Hepatocyte (in vitro differentiated cells): ENCODE measurements at regions not wholly inside any gene's neighbourhood (a gene's known extent, or its start where the extent isn't known, plus 50 kb on each side); places are given as distances from the start of the nearest gene placed in this dataset.

Experiments
- DNase-seq: peaks from one replicate; pipeline ENCODE4 v3.0.0-alpha.2; 2016; ENCODE audit warnings: low spot score
- H2AFZ ChIP-seq: fragments of 200-600 bp; sonication (generic); 2 replicates; pipeline ENCODE4 v1.6.0; 2016; ENCODE audit warnings: antibody characterized with exemption, mild to moderate bottlenecking
- H3K27ac ChIP-seq: fragments of 200-600 bp; sonication (generic); 2 replicates; pipeline ENCODE4 v1.5.1; 2016; ENCODE audit warnings: mild to moderate bottlenecking
- H3K27me3 ChIP-seq: fragments of 200-600 bp; sonication (generic); 2 replicates; pipeline ENCODE4 v1.6.1; 2016
- H3K36me3 ChIP-seq: fragments of 200-600 bp; sonication (generic); replicated peaks from 2 replicates; pipeline ENCODE4 v1.5.1; 2016; ENCODE audit warnings: low read depth; ENCODE audit not compliant: insufficient read depth
- H3K4me1 ChIP-seq: fragments of 200-600 bp; sonication (generic); 2 replicates; pipeline ENCODE4 v1.5.1; 2016; ENCODE audit warnings: mild to moderate bottlenecking, moderate library complexity; ENCODE audit not compliant: insufficient read depth
- H3K4me2 ChIP-seq: fragments of 200-600 bp; sonication (generic); 2 replicates; pipeline ENCODE4 v1.6.0; 2016
- H3K4me3 ChIP-seq: fragments of 200-600 bp; sonication (generic); 2 replicates; pipeline ENCODE4 v1.5.1; 2016; ENCODE audit warnings: mild to moderate bottlenecking
- H3K79me2 ChIP-seq: fragments of 200-600 bp; sonication (generic); 2 replicates; pipeline ENCODE4 v1.6.0; 2017; ENCODE audit warnings: mild to moderate bottlenecking
- H3K9me2 ChIP-seq: fragments of 200-600 bp; sonication (generic); replicated peaks from 2 replicates; pipeline ENCODE4 v1.6.0; 2017; ENCODE audit warnings: mild to moderate bottlenecking; ENCODE audit not compliant: insufficient read depth
- H3K9me3 ChIP-seq: fragments of 200-600 bp; sonication (generic); 2 replicates; pipeline ENCODE4 v1.5.1; 2016; ENCODE audit warnings: low read depth, mild to moderate bottlenecking
- H4K20me1 ChIP-seq: fragments of 200-600 bp; sonication (generic); 2 replicates; pipeline ENCODE4 v1.6.0; 2016; ENCODE audit warnings: mild to moderate bottlenecking; ENCODE audit not compliant: insufficient read depth, poor library complexity, severe bottlenecking
- EZH2 ChIP-seq: fragments of 200-600 bp; sonication (generic); IDR thresholded peaks from 2 replicates; pipeline ENCODE4 v1.6.1; 2016; ENCODE audit warnings: antibody characterized with exemption, mild to moderate bottlenecking, borderline replicate concordance
- EZH2phosphoT487 ChIP-seq: fragments of 200-600 bp; sonication (generic); IDR thresholded peaks from one replicate; pipeline ENCODE4 v1.6.1; 2018; ENCODE audit warnings: antibody characterized with exemption, mild to moderate bottlenecking, low read depth, moderate library complexity; ENCODE audit not compliant: unreplicated experiment, severe bottlenecking
- WGBS: methylation state at CpG from one replicate; pipeline ENCODE4 v1.1.6; 2016; ENCODE audit warnings: low lambda C conversion rate; ENCODE audit errors: missing lambda C conversion rate; 5-methylcytosine and 5-hydroxymethylcytosine counted together
- TF ChIP-seq, protein P1 (sequence below): fragments of 200-600 bp; sonication (generic); IDR thresholded peaks from 2 replicates; pipeline ENCODE4 v1.5.1; 2016; ENCODE audit warnings: antibody characterized with exemption, mild to moderate bottlenecking; ENCODE audit not compliant: poor library complexity

DNA sequence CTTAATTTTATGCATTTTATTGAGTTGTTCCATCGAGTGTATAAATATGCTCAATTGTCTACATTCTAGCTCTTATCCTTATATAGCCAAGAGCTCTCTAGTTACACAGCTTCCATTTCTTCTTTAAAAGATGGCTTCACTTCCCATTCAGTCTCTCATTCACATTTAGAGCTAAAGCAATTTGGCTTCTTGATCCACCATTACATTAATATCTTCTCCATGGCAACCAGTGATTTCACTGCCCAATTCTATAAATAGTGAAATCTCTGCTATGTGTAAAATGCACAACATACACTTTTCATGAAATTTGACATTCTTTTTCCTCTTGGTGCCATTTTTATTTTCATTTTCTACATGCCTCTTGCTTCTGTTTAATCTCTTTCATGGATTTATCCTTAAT lies 696.9 kb upstream of the ATXN8OS start:
- Histone ChIP-seq H3K79me2 (no peaks in the 10 kb centered on the region), H3K36me3 (no peaks in the 10 kb centered on the region), H3K9me3 (no peaks in the 10 kb centered on the region), H3K9me2 (no peaks in the 10 kb centered on the region), H3K27ac (no peak overlapping the region), H3K4me2 (no peak overlapping the region), H4K20me1 (no peaks in the 10 kb centered on the region), H2AFZ (no peak overlapping the region), H3K4me3 (no peak overlapping the region), H3K4me1 (no peaks in the 10 kb centered on the region), H3K27me3 (no peaks in the 10 kb centered on the region)
- DNase-seq, result no peak
- TF ChIP-seq EZH2, result no peak
- no peak for TF ChIP-seq EZH2phosphoT487
- TF ChIP-seq, protein P1, sequence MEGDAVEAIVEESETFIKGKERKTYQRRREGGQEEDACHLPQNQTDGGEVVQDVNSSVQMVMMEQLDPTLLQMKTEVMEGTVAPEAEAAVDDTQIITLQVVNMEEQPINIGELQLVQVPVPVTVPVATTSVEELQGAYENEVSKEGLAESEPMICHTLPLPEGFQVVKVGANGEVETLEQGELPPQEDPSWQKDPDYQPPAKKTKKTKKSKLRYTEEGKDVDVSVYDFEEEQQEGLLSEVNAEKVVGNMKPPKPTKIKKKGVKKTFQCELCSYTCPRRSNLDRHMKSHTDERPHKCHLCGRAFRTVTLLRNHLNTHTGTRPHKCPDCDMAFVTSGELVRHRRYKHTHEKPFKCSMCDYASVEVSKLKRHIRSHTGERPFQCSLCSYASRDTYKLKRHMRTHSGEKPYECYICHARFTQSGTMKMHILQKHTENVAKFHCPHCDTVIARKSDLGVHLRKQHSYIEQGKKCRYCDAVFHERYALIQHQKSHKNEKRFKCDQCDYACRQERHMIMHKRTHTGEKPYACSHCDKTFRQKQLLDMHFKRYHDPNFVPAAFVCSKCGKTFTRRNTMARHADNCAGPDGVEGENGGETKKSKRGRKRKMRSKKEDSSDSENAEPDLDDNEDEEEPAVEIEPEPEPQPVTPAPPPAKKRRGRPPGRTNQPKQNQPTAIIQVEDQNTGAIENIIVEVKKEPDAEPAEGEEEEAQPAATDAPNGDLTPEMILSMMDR, result no peak
- WGBS, result 91% methylated on average over 1 of the region's 1 CpG

DNA sequence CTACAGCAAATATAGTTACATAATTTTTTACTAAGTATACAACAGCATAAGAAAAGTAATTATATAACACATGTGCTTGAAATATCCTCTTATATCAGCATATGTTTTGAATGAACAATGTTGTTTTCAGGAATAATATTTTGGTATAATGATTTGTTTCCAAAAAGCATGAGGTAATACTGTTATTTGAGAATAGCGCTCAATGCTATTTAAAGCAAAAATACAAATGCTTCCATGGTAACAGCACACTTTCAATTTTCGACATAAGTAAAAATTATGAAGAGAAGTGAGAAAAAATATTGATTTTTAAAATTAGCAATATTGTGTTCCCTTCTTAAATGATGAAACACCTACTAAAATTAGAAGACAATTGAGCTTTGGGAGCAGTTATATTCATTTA lies 715.9 kb upstream of the ATXN8OS start:
- no peaks in the 10 kb centered on the region for H3K9me3 ChIP-seq
- H3K79me2 ChIP-seq, result no peaks in the 10 kb centered on the region
- no peaks in the 10 kb centered on the region for H3K36me3 ChIP-seq
- H3K4me3 ChIP-seq, result no peak overlapping the region
- DNase-seq, result no peak
- no peak overlapping the region for H3K4me2 ChIP-seq
- no peak overlapping the region for H3K27ac ChIP-seq
- no peak overlapping the region for H2AFZ ChIP-seq
- 92% methylated on average over 2 of the region's 2 CpGs for WGBS
- no peaks in the 10 kb centered on the region for H4K20me1 ChIP-seq
- H3K4me1 ChIP-seq, result no peaks in the 10 kb centered on the region
- no peaks in the 10 kb centered on the region for H3K9me2 ChIP-seq
- TF ChIP-seq, protein P1, result no peak
- TF ChIP-seq EZH2, result no peak
- no peaks in the 10 kb centered on the region for H3K27me3 ChIP-seq

DNA sequence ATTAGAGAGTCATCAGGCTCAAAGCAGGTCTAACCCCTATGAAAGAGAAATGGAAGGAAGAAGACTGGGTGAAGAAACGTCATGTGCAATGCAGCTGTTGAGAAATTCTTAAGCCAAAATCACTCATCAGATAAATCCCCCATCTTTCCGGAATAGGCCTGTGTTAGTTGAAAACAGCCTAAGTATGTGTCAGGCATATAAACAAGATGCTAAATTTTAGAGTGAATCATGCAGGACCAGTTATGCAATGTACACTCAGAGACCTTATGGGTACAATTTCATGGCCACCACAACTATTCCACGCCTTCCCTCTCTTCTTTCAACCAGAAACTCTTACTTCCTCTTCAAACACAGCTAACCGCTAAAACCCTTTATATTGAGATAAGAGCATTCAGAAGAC lies 717.7 kb upstream of the ATXN8OS start:
- Histone ChIP-seq H3K9me3 (no peaks in the 10 kb centered on the region), H4K20me1 (no peaks in the 10 kb centered on the region), H3K4me1 (no peaks in the 10 kb centered on the region), H3K27ac (peak overlapping the region; percentile 35), H3K79me2 (no peaks in the 10 kb centered on the region), H2AFZ (no peak overlapping the region), H3K9me2 (no peaks in the 10 kb centered on the region), H3K4me3 (no peak overlapping the region), H3K36me3 (no peaks in the 10 kb centered on the region), H3K27me3 (no peaks in the 10 kb centered on the region), H3K4me2 (no peak overlapping the region)
- TF ChIP-seq, protein P1, result no peak
- peak; percentile 6 for DNase-seq
- WGBS, result 63% methylated on average over 4 of the region's 4 CpGs

DNA sequence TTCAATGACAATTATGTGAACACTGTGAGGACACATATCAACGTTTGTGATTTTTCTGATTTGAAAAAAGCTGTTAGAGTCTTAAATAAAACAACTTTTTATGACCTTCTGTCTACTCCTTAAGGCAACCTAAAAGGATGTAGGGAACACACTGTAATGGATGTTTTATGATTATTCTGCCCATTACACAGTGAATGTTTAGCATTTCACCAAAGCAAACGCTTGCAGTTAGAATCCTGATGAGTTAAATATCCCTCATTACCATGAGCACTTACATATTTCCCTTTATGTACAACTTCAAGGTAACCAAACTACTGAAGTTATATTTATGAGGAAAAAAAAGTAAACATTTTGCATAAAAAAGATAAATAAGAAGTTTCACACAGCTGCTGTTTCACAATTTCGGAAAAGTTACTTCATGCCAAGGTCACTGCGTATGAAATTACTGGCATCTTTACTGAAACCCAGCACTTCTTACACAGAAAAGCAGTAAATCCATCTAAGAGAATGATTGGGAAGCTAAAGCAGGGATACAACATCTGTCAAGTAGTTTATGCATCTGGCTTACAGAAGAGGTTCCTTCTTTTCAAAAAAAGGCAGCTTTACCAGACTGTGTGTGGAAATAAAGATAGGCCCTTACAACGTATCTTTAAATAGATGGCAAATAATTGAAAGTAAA lies 733.7 kb upstream of the ATXN8OS start:
- no peaks in the 10 kb centered on the region for H3K79me2 ChIP-seq
- H4K20me1 ChIP-seq, result no peaks in the 10 kb centered on the region
- H2AFZ ChIP-seq, result no peak overlapping the region
- H3K4me3 ChIP-seq, result no peak overlapping the region
- no peaks in the 10 kb centered on the region for H3K4me1 ChIP-seq
- no peak for DNase-seq
- H3K9me2 ChIP-seq, result no peaks in the 10 kb centered on the region
- no peak overlapping the region for H3K27ac ChIP-seq
- H3K4me2 ChIP-seq, result no peak overlapping the region
- H3K36me3 ChIP-seq, result no peaks in the 10 kb centered on the region
- no peak for TF ChIP-seq EZH2phosphoT487
- TF ChIP-seq EZH2, result no peak
- TF ChIP-seq, protein P1, result no peak
- H3K27me3 ChIP-seq, result no peaks in the 10 kb centered on the region
- 59% methylated on average over 5 of the region's 5 CpGs for WGBS
- H3K9me3 ChIP-seq, result no peaks in the 10 kb centered on the region
